ENCODE measurements at regions not wholly inside any gene's neighbourhood (a gene's known extent, or its start where the extent isn't known, plus 50 kb on each side); places are given as distances from the start of the nearest gene placed in this dataset.

DNA sequence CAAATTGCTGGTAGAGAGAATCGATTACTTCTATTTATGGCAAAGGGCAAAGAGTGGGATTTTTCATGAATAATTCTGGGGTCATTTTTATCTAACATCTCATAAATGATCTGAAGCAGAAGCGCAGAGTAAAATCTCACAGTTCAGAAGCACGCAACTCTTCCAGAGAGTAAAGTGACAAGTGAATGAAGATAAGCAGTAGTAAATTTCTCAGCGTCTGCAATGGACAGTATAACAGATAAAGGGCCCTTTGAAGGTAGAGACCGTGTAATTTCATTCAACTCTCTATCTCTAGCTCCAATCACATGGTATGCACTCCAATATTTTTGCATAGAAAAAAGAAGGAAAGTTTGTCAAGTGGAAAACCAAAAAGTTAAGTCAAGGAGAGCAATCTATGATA is 521.1 kb upstream of the NECTIN3 start:
- no peak for DNase-seq

DNA sequence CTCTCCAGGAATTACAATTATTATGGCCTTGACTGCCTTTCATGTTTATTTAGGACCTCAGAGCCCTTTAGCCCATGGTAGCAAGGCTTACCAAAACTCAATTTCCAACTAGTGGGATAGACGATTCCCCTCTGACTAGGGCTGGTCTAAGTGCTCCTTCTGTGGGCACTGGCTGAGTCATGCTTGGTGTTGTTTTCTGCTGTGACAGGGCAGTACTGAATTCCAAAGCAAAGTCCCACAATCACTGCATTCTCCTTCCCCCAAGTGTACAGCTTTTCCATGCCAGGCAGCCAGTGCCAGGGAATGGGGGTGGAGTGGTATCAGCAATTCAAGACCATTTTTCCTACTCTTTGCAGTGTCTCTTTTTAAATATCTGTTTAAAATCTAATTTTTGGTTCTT is 509.0 kb upstream of the NECTIN3 start:
- DNase-seq: no peak

DNA sequence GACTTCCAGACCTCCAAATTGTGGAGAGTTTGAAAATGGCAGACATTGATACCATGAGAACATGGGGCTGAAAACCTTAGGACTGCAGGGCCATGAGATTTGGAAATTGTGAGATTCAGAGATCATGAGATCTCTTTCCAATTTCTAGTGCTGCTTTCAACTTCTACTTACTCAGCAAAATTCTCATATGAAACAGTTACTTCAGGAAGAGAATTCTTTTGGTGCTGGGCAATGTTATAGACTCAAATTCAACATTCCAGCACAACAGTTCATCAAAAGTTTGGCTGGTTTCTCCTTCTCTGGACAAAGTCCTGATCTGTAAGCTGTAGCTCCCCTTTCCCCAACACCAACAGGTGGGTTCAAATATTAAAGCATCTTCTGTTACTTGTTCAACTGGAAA is 506.9 kb upstream of the NECTIN3 start:
- no peak for DNase-seq

DNA sequence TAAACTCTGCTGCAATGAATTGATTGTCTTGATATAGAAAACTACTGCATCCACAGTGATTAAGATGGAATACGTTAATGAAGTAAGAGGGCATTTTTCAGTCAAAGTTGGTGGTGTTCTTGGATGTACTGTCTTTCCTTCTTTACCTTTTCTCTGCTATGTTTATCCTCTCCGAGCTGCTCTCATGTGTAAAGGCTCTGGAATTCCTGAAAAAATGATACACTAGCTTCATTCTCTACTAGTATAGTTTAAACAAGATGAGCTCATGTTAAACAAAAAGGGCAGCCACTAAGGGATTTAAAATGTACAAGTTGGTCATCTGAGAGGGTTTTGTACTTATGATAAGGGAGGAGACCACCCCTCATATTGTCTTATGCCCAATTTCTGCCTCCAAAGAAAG is 504.6 kb upstream of the NECTIN3 start:
- DNase-seq: no peak

DNA sequence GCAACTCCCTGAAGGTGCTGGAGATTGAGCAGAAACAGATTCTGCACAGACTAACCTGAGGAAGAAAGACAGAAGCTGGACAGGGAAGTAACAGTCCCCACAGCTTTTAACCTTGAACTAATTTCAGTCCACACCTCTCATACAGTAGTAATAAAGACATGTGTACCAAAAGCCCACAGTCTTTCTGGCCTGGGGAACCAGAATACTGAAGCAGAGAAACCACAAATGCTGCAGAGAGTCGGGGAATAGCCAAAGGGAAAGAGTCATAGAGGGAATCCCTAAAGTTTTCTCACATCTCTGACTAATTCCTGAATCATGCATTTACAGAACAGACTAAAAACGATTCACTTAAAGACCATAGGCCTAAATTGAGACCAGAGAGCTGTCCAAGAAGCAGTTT is 503.4 kb upstream of the NECTIN3 start:
- no peak for DNase-seq

DNA sequence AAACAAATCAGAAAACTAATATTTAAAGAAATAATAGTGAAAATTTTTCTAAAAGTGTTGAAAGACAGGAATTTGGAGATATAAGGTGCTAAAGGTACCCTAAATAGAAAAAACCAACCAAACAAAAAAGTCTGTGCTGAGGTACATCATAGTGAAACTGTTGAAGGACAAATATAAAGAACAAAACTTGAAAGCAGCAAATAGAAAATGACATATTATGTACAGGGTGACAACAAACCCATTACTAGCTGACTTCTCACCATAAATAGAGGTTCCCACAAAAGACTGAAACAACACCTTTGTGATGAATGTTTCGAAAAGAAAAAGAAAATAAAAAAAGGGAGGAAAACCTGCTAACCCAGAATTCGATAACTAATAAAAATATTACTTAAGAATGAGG is 502.5 kb upstream of the NECTIN3 start:
- no peak for DNase-seq

DNA sequence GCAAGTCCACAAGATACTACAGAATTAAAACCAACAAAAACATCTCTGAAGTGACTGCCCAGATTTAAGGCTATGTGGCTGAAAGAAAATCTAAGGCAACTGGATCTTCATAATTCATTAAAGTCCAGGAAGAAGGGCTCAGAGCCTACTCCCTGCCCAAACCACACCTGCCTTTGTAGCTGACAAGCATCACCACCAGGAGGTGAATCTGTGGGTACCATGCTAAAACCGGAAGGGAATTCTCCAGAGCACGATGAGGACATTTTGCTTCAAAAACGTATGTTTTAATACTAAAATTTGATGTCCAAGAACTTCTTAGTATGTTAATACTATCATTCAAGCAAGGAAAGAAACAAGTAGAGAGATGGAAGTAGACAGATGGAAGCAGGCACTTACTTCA is 495.9 kb upstream of the NECTIN3 start:
- DNase-seq: no peak

DNA sequence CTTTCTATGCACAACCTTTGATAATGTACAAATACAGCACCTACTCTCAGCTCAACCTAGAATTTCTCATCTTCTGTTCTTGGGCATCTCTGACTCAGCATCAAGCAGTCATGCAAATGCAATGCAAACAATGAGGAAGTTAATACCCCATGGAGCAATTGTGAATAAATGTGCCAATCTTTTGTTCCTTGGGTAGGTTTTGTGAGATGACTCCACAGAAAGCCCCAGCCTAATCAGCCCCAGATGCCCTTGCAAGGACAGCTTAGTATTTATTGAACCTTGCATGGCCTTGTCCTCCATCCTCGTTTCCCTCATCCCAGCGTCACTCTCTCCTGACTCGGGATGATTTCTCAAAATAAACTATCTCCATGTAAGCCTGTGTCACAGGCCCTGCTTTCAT is 494.7 kb upstream of the NECTIN3 start:
- DNase-seq: no peak

DNA sequence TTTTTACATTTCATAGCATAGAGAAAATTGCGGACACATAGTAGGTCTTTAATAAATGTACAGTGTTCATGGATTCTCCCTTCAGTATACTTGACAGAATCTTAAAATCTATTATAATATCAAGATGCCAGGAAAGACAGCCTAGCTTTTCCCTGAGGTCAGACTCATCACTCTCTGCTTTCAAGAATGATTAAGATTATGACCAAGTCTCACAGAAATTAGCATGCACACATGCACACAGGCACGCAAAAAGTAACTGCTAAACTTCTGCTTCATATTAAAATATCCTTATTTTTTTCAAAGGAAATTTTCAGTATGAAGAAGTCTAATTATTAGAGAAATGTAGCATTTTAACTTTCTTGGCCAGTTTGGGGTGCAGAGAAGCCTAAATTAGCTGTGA is 493.8 kb upstream of the NECTIN3 start:
- no peak for DNase-seq

DNA sequence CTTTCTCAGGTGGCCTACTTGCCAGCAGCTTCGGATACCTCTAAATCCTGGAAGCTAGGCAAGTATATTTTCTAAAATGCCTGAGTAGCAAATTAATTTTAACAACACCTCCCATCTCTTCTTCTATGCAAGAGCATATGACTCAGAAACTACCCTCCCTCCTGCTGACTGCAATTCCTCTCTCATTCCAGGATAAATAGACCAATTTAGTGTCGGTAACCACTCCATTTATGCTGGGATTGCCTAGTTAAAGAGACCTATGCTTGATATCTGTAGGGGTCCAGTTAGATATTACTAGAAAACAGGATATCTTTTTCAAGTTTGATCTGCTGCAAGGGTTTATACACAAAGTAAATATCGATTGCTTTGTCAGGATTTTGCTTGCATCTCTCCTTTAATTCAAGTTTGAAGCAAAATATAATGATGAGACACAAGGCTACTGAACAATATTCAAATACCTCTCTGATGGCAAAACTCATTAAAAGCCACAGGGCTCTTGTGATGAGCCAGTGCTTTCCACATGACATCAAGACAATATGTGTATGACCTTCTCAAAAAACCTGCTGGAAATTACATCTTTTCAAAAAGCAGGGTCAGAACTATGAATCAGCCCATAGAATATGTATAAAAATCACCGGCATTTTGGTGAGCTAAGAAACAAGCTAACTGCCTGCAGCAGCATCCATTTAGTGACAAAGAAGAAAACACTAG is 491.6 kb upstream of the NECTIN3 start:
- no peak for DNase-seq

DNA sequence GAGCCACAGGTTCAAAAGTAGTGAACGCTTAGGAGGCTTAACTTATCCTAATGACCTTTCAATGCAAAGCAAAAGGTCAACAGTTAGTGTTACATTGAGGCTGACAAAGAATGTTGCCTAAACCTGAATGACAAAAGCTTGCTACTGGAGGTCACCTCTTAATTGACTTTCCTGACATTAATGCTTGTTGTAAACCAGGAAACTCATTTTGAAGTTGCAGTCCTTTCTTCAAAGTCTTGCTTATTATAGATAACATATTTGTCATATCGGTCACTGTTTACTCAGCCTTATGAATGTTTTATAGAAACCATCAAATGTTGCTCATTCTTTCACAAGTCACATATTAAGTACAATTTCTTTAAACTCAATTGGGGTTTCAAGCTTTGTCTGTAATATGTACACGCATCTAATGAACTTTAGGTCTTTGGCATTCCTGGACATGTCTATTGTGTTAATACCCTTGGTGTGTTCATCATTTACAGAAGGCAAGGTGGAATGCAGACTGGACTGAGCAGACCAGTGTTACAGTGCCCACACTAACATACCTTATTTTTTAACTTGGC is 488.2 kb upstream of the NECTIN3 start:
- DNase-seq: no peak

DNA sequence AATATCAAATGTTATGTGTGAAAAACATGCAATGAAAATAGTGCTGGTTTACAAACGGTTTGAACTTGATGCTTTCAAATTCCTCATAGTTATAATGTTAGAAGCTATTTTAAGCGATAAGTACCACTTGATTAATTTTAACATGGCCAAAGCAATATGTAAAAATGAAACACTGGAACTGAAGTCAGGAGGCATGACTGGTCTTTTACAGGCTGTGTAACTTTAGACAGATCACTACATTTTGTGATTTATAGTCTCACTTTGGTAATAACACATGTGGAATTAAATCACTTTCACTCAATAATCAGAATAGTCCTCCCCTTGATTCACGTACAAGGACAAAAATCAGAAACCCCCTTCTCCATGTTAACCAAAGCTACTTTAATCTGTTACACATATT is 482.7 kb upstream of the NECTIN3 start:
- no peak for DNase-seq

DNA sequence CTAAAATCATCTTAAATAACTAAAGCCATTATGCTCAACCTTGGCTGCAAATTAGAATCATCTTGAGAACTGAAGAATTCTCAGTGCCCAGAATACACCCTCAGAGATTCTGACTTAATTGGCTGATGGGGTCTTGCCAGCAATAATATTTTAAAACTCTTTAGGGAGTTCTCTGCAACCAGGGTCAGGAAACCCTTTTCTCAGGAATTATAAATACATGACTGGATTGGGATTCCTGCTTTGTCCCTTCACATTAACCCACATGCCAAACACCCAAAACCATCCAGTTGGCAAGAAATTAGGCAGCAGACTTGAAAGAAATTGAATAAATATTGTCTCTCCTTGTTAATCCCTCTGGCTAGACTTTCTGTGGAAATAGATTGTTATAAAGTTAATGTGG is 482.3 kb upstream of the NECTIN3 start:
- no peak for DNase-seq

DNA sequence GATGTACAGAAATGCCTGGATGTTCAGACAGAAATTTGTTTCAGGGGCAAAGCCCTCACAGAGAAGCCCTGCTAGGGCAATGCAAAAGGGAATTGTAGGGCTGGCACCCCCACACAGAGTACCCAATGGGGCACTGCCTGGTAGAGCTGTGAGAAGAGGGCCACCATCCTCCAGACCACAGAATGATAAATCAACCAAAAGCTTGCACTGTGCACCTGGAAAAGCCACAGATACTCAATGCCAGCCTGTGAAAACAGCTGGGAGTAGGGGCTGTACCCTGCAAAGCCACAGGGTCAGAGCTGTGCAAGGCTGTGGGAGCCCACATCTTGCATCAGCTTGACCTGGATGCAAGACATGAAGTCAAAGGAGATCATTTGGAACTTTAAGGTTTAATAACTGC is 477.9 kb upstream of the NECTIN3 start:
- no peak for DNase-seq

DNA sequence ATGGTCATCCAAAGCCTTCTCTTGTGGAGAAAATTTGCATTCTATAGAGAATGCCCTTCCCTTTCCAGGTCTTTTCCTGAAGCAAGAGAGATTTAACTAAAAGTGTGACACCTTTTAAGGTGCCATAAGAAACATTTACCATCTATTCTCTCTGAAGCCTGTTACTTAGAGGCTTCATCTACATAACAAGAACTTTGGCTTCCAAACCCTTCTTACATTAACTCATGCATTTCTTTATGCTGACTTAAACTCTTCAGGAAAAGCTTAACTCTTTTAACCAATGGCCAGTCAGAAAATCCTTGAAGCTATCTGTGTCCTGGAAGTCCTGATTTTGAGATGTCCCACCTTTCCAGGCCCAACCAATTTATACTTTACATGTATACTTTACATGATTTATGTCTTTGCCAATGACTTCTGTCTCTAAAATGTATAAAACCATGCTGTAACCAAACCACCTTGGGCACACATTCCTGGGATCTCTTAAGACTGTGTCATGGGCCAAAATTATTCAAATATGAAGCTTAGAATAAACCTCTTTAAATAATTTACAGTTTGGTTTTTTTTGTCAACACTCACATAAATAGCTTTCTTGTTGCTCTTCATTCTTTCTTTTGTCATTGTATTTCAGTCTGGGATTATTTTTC is 472.6 kb upstream of the NECTIN3 start:
- no peak for DNase-seq

DNA sequence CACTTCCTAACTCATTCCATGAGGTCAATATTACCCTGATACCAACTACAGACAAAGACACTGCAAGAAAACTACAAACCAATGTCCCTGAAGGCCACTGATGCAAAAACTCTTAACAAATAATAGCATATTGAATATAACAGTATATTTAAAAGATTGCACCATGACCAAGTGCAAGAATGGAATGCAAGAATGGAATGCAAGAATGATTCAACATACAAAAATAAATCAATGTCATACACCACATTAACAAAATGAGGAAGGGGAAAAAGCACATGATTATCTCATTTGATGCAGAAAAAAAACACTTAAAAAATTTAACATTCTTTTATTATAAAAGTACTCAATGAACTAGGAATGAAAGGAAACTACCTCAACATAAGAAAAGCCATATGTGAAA is 463.1 kb upstream of the NECTIN3 start:
- no peak for DNase-seq

DNA sequence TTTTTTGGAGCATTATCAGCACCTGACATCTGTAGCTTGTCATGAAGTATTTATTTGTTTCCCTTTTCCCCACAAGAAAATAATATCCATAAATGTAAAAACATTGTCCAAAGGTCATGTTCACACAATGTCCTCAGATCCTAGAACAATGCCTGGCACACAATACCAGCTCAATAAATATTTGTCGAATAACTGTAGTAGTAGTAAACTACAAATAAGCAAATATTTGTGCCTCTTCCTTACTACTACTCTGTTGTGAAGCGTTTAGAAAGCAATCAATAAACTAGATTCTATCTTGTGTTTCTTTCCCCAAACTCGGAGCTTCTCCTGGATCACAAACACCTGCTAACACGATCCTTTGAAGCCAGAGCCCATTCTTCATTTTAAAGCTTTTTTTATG is 459.6 kb upstream of the NECTIN3 start:
- no peak for DNase-seq

DNA sequence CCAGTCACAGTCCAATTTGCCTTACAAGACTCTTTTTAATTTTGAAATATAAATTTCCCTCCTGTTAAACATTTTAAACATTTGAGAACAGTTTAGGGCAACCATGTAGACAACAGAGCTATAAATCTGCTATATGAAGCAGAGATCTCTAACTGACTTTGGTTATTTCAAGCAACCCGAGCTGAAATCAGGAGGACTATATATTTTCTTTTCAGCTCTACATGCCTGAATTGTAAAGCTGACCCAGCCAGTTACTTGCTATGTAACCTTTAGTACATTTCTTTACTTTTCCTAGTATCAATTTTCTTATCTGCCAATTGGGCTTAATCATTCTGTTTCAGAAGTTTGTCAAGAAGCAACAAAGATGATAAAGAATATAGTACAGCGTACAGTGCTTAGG is 457.4 kb upstream of the NECTIN3 start:
- DNase-seq: no peak

DNA sequence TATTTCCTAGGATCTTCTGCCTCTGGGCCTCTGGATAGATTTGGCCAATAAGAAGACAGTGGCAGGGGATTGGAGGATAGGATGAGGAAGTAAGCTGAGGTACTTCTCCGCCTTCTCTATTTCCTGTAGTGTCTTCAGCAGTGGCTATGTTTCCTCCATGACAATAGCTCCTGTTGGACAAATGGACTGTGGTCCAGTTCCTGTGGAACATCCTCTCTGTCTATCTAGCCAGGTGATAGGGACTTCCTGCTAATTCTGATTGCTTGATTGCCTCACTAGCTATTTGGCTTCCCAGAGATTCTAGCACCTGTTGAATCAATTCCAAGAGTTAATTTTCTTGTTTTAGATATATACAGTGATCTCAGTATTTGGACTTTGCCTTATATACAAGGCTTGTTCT is 456.2 kb upstream of the NECTIN3 start:
- no peak for DNase-seq

DNA sequence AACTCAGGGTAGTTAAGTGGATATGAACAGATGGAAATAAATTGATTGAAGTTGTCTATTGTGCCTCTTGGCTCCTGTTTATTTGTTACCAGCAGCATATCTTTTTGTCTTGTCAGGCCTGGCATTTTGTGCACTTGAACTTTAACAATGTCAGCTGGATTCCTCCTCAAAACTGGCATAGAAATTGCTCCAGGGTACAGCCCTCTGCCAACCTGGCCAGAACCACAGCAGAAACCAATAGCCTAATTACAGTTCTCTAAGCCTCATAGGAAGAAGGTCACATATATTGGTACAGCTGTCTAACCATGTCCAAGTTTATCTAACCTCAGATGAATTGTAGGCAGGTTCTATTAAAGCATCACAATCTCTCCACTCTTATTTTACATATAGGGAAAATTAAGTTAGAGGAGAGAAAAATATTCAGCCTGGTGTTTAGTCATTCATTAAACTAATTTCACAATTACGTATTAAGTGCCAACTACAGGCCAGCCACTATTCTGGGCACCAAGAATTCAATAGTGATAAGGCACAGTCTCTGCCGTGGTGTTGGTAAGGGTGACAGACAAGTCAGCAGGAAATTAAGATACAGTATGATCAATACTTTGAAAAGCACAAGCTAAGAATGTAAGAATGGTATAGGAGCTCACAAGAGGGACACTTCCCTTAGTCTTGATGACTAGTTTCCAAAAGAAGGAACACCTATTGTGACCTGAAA is 452.9 kb upstream of the NECTIN3 start:
- no peak for DNase-seq

DNA sequence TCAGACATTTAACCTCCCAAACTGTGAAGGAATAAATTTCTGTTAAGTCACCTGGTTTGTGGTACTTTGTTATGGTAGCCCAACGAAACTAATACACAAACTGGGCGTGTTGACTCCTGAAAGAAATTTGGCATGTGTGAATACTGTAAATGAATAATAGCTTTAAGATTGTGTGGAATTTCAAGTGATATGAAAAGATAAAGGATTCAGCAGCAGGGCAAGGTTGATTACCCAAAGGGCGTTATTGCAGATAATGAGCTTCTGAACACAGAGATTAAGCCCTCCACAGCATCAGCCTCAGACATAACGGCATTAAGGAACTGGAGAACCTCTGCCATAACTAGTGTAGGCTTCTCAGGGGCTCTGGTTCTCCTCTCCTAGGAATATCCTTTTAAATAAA is 451.5 kb upstream of the NECTIN3 start:
- no peak for DNase-seq

DNA sequence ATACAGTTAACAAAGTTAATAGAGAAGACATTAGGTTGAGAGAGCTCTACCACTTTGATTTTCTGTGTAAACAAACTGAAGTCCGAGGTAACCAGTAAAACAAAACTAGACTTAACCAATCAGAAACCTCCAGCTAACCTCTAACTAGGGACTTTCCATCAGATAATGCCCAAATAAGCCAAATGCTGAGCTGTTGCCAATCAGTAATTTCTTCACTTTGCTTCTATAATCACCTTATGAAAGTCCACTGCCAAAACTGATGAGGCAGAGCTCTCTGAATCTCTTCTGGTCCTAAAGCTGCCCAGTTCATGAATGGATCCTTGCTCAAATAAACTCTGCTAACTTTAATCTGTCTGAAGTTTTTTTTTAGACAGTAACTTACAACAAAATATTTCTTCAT is 448.0 kb upstream of the NECTIN3 start:
- no peak for DNase-seq

DNA sequence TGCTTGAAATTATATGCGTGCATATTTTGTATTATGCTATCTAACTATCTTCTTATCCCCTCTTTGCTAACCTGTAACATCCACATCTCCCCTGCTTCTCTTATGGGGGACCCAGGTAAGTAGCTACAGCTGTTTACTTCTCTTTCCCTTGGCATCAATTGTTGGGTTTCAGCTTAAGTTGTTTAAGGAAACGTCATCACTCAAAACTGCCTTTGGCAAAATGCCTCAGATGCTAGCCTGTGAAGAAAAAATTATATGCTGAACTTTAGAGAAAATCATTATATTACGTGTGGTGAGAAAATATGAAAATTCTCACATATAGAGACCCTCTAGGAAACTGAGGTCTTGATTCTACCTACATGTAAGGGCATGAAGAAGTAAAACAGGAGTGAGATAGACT is 447.0 kb upstream of the NECTIN3 start:
- no peak for DNase-seq

Data from skin of body (tissue), 1 donor.